ENCODE measurements at regions not wholly inside any gene's neighbourhood (a gene's known extent, or its start where the extent isn't known, plus 50 kb on each side); places are given as distances from the start of the nearest gene placed in this dataset.

DNA sequence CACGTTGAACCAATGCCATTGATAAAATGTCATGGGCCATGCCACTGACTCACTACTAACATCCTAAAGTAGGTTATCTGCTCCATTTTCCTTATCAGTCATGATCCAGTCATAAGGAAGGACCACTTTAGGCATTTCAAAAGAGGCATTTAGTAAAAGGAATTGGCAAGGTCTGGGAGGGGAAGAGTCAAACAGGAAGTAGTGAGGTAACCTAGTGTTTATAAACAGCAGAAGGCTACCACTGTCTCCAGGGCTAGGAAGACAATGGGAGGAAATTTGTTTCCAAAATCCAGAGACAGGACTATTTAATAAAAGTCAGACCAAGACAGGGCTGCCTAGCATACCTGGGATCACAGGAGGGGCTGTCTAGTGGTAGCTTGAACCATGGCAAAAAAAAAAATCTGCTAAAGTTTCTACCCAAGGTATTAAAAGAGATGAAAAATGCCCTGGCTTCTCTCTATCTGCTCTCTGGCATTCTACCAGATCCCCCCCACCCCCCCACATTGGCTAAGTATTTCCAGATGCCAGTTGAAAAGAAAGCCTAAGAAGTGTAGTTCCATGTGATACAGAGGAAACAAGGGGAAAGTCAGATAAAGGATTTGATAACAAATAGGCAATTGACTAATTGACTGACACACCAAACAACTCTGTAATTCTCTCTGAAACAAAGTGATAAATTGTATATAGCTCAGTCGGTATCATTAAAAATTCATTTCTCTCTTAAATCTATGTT is 50.4 kb upstream of the C11orf87 start:
- no peaks in the 10 kb centered on the region for H3K36me3 Mint-ChIP-seq (ENCODE audit: insufficient read depth)
- no peak overlapping the region for H3K4me3 Mint-ChIP-seq (ENCODE audit: low read depth)
- no peak overlapping the region for H3K27ac Mint-ChIP-seq
- no peaks in the 10 kb centered on the region for H3K4me1 Mint-ChIP-seq (ENCODE audit: low read depth)
- H3K27me3 Mint-ChIP-seq: no peaks in the 10 kb centered on the region
- TF ChIP-seq CTCF (IDR thresholded peaks at IDR 0.05; ENCODE audit: unreplicated experiment): no peak
- DNase-seq (ENCODE audit: low spot score, unreplicated experiment): no peak
- peaks cover 13% of the 10 kb centered on the region for H3K9me3 Mint-ChIP-seq (ENCODE audit: low read depth)

Data from progenitor cell of endocrine pancreas (in vitro differentiated cells).